Activated CD4-positive, alpha-beta T cell treated with anti-CD3 and anti-CD28 coated beads, Interleukin-2, amount 50 U/mL, for 16 hours (primary cell): ENCODE measurements at regions not wholly inside any gene's neighbourhood (a gene's known extent, or its start where the extent isn't known, plus 50 kb on each side); places are given as distances from the start of the nearest gene placed in this dataset.
"Not testable (repeated sequence)": the region's sequence is repeated elsewhere in the genome, so short reads cannot be mapped to it uniquely, and the experiment has no call there.

Source experiments
- DNase-seq: peaks from one replicate; pipeline ENCODE4 v3.0.0-alpha.2; 2020

DNA sequence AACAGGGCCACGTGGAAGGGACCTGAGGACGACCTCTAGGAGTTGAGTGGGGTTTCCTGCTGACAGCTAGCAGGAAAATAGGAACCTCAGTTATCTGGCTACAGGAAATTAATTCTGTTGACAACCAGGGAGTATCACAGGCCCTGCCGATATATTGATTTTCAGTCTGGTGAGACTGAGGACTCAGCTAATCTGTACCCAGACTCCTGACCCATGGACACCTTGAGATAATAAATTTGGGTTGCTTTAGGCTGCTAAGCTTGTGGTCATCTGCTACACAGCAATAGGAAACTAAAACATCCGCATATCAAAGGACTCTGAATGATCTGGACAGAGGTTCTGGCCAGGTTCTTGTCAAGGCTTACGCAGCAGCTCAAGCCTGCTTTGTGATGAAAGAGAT is 80.8 kb upstream of the CNEP1R1 start:
- no peak for DNase-seq

DNA sequence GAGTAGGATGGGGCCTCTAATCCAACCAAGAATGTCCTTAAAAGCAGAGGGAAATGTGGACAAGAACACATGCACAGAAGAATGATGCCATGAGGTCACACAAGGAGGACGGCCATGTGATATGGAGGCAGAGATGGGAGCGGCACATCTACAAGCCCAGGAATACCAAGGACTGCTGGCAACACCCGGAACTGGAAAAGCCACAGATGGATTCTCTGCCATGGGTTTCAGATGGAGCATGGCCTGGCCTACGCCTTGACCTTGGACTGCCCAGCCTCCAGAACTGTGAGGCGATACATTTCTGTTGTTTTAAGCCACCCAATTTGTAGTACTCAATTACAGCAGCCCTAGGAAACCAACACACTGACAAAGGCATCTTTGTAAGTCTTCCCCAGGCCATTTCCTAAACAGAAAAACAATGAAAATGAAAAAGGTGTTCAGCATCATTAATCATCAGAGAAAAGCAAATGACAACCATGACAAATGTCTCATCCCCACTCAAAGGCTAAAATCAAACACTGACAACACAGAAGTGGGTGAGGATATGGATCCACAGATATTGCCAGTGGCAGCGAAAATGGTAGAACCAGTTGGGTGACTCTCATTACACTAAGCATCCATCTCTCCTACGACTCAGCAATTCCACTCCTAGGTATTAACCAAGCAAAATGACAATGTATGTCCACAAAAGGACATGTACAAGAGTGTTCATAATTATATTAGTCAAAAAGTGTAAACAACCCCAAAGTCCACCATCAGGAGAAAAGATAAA is 76.9 kb upstream of the CNEP1R1 start:
- DNase-seq: no peak

GRCh38 chr16:49951574-49952195 is 73.3 kb upstream of the CNEP1R1 start:
- DNase-seq: no peak

- DNase-seq: no peak
These were observed 72.6 kb upstream of the CNEP1R1 start for GRCh38 chr16:49952386-49952785.

GRCh38 chr16:49953090-49953489 is 71.9 kb upstream of the CNEP1R1 start:
- DNase-seq: no peak

GRCh38 chr16:49955858-49956257 is 69.2 kb upstream of the CNEP1R1 start:
- no peak for DNase-seq

DNA sequence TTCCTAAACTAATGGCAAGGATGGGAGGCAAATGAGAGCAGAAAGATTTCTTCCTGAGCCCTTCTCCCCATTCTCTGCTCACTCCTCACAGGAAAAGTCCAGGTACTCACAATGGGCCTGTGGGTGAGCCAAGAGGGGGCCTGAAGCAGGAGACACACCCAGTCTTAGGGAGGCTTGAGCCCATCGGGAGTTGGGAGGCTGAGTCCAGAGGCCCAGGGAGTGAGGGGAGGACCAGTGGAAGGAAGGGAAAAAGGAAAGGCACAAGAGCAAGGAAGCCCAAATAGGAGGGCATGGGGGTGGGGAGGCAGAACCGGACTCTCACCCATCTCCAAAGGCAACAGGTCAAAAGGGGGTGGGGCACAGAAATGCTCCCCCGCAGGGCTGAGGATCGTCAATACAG is 68.1 kb upstream of the CNEP1R1 start:
- no peak for DNase-seq

DNA sequence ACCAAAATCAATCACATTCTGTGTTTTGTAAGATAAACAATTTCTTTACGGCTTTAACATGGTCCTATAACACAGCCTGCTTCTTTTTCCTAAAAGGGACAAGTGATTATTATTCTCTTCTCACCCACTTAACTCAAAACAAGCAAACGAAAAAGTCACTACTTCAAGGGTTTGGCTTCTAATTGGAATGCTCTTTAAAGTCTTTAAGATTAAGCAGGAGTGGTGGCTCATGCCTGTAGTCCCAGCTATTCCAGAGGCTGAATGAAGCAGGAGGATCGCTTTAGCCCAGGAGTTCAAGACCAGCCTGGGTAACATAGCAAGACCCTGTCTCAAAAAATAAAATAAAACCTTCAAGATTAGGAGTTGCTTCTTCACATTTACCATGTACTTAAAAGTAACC is 66.6 kb upstream of the CNEP1R1 start:
- DNase-seq: no peak

- no peak for DNase-seq
These were observed 65.3 kb upstream of the CNEP1R1 start for GRCh38 chr16:49959552-49960277.

DNA sequence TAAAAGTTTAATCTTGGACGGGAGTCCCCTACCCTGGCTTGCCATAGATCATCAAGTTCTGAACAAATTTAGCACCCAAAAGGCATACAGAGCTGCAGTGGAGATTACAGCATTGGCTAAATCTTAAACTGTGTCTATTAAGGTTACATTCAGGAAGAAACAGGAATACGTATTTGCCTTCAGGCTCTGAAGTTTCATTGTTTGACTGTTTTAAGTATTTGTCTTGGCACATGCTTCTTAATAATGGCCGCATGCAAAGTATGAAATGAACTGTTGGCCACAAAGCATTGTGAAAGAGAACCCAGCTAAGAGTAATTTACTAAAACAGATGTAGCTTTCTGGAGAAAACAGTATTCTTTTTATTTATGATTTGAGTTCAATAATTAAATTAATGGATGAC is 63.9 kb upstream of the CNEP1R1 start:
- DNase-seq: no peak

GRCh38 chr16:49962566-49962965 is 62.5 kb upstream of the CNEP1R1 start:
- DNase-seq: not testable (repeated sequence)

GRCh38 chr16:49964316-49964715 is 60.7 kb upstream of the CNEP1R1 start:
- no peak for DNase-seq

DNA sequence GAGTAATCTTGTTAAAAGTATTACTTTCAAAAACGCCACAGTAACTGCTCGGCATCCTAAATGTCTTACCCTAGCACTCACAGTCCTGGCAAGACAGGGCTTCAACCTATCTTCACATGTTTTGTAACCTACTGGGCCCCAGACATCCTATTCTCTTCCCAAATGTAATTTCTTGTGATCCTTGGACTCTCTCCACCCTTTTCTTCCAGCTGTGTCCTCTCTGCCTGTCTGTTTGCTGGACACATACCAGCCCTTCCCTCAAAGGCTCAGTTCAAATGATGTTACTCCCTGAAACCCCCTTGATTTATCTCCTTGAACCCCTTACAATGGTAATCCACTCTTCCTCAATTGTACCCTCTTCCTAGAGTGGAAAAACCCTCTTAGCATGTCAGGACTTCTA is 60.1 kb upstream of the CNEP1R1 start:
- DNase-seq: no peak

GRCh38 chr16:49967012-49967559 is 57.9 kb upstream of the CNEP1R1 start:
- no peak for DNase-seq

DNA sequence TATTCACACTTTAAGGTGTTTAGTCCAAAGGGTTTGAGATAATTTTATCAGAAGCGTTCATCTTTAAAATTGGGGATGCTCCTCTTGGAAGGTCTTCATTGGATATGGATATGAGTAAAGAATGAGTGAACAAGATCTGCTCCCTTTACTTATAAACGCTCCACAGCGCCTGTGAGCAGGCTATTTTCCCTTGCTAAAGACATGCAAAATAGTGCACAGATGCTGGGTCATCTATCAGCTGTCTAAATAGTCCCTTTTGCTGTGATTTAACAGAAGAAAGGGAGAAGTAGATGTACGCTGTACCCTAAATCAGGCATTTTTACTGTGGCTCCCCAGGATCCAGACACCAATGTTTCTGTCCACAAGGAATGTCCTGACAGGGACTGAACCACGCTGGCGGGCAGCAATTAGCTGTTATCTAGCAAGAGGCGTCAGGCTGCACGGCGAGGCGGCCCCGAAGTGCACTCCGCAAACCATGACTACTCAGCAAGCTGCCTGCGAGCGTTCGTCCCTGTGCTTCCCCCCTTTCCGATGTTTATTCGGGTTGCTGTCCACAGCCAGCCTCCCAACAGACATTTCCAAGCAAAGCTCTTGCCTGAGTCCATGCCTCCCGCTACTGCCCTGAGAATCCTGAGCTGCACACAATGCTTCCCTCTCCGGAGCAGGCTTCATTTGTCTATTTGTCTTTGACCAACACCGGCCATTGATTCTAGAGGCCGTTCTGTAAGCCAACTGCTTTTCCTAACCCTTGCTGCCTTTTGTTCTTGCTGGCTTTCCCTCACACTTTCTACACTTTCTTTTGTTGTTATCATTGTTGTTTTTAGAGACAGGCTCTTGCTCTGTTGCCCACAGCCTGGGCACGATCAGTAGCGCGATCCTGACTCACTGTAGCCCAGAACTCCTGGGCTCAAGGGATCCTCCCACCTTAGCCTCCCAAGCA is 55.7 kb upstream of the CNEP1R1 start:
- DNase-seq: no peak

DNA sequence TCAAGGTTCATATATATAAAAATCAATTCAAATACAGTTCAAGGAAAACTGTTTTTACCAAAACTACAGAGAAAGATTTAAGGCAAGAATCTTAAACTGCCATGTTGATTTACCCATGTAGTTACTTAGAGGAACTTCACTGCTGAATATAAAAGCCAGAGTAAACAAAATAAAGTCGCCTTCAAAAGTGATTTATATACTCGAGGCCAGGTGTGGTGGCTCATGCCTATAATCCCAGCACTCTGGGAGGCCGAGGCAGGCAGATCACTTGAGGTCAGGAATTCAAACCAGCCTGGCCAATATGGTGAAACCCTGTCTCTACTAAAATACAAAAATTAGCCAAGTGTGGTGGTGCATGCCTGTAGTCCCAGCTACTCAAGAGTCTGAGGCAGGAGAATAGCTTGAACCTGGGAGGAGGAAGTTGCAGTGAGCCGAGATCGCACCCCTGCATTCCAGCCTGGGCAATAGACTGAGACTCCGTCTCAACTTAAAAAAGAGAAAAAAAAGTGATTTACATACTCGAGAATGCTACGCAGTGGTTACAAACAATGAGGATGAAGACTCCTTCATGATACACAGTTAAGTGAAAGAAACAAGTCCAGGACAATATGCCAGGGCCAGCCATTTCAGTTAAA is 54.1 kb upstream of the CNEP1R1 start:
- DNase-seq: no peak

- DNase-seq: no peak
These were observed 52.7 kb upstream of the CNEP1R1 start for GRCh38 chr16:49972280-49972679.

DNA sequence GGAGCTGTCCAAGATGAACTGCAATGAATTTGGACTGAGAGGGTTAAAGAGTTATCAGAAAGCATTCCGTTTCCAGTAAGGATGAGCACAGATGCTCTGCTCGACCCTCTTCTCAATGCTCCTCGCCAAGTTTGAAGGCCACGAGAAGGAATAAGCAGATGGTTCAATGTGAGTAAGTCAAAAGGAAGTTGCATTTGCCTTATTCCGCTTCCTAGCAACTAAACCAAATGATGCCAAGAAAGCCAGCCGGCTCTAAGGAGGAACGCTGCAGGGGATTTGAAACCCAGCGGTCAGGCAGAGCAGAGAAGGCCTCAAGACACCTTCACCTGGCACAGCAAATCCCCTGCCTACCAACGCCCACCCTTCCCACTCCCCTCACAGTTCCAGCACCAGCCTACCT is 52.1 kb upstream of the CNEP1R1 start:
- DNase-seq: no peak
